ENCODE measurements at regions not wholly inside any gene's neighbourhood (a gene's known extent, or its start where the extent isn't known, plus 50 kb on each side); places are given as distances from the start of the nearest gene placed in this dataset.
A peak's percentile ranks its signal among the peaks of the same experiment; 100 is the strongest.
"Not testable (repeated sequence)": the region's sequence is repeated elsewhere in the genome, so short reads cannot be mapped to it uniquely, and the experiment has no call there.

DNA sequence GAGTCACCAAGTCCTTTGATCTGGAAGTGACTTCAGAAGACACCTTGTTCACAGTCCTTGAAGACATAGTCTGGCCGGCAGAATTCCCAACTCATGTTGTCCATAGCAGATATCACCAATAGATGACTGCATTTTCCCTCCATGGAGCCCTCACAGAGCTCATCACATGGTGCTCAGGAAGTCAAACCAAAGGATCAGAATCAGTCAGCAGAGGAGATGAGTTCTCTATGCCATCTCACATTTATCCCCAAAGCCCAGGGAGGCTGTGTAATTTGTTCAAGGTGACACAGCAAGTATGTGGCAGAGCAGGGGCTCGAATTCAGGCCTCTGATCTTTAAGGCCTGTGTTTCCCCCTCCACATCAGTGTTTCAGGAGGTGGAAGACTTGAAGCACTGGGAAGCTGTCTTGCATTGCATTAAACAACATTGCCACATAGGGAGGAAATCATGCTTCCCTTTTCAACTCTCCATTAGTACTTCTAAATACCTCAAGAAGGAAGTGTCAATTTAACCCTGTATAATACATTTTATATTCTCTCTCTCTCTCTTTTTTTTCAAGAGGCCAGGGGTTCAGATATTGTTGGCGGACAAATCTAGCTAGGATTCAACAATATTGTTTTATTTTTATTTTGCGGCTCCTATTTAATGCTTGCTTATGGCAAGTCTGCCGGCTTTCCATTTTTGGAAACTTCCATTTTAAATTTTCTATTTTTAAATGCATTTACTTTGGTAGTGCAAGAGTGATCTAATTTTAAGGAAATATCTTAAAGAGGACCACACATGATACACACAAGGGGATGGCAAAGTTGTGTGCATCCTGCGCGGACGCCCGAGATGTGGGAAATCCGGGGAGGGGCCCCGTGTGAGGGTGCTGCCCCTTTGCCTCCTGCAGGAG, 61.9 kb downstream of the NPIPB5 start:
- intact Hi-C loops (cut with DNase I); DNase-seq: not testable (repeated sequence)
- ATAC-seq (ENCODE audit: poor library complexity) = peak; percentile 72

DNA sequence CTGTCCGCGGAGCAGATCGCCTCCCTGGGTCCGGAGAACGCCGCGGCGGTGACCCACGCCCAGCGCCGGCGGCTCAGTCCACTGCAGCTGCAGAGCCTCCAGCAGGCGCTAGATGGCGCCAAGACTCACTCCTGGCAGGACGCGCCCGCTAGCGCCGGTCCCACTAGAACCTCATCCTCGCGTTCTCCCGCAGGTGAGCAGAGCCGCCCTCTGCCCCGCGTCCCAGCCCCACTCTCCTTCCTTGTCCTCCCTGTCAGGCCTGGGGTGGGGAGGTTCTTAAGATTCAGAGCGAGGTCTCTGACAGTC, 62.5 kb downstream of the NPIPB5 start:
- intact Hi-C loops (cut with DNase I); DNase-seq: not testable (repeated sequence)
- ATAC-seq (ENCODE audit: poor library complexity) = peak; percentile 98

DNA sequence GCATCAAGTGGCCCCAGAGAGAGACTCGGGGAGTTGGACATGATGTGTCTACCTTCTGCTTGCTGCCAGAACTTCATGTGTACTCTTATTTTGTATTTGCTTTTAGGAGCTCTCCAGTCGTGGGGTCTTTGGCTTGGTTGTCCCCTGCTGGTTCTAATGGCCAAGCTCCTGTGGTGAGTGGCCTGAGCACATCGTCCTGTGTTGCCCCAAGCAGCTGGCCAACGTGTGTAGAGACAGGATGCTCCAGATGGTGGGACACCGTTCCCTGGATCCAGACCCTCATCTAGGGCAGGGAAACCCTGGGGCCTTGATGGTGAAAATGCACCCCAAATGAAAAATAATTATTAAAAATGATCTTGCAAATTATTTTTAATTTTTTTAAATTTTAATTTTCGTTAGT, 65.8 kb downstream of the NPIPB5 start:
- peak; percentile 37 for DNase-seq
- ATAC-seq (ENCODE audit: poor library complexity); intact Hi-C loops (cut with DNase I): not testable (repeated sequence)

DNA sequence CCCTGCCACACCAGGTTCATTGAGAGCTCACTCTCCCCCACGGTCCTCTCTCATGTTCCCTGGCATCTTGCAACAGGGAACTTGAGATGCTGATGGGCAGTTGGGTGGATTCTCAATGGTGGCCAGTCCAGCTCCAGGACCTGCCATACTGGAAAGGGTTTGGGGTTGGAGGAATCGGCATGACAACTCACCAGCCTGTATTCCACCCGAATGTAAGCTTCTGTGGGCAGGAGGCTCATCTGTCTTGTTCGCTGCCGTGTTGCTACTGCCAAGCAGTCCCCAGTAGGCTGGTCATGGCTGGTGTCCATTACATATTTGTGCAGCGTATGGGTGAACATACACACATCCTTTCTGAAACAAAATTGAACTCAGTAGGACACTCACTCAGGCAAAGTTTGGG, 72.5 kb downstream of the NPIPB5 start:
- DNase-seq; ATAC-seq (ENCODE audit: poor library complexity); intact Hi-C loops (cut with DNase I): not testable (repeated sequence)

DNA sequence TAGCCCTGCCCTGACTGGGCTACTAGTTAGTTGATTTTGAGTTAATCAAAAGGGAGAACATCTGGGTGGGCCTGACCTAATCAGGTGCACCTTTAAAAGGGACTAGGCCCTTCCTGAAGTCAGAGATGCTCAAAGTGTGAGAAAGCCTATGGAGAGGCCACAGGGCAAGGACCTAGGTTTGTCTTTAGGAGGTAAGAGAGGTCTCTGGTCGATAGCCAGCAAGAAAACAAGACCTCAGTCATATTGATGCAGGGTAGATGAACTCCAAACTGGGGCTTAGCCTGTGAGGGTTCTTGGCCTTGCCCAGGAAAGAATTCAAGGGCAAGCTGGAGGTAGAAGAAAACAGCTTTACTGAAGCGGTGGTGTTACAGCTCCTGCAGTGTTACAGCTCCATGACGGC, 73.8 kb downstream of the NPIPB5 start:
- DNase-seq; ATAC-seq (ENCODE audit: poor library complexity); intact Hi-C loops (cut with DNase I): not testable (repeated sequence)

DNA sequence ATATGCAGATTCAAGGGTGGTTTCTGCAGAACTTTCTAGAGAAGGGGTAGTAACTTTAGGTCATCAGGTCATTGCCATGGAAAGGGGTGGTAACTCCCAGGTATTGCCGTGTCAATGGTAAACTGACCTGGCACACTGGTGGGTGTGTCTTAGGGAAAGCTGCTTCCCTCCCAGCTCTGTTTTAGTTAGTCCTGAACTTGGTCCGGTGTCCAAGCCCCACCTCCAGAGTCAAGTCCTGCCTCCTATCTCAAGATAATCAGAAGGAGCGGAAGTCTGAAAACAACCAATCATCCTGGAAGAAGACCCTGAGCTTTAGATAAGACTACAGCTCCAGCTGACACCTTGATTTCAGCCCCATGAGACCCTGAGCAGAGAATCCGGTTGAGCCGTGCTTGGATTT, 74.2 kb downstream of the NPIPB5 start:
- ATAC-seq (ENCODE audit: poor library complexity); intact Hi-C loops (cut with DNase I); DNase-seq: not testable (repeated sequence)

DNA sequence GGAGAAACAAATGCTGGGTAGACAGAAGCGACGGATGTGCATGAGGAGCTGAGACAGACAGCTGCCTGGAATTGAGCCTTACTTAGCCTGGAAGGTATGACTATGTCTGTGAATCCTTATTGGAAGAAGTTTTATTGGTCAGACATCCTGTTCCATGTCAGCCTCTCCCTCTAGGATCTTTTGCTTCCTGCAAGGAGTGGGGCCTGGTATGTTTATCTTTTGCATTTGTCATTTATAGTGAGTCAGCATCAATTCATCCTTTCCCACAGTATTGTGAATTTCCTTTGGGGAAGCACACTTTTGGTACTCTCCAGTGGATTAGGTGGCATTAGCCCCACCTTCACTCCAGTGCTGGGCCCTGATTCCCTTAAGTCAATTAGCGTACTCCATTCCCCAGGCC, 74.7 kb downstream of the NPIPB5 start:
- intact Hi-C loops (cut with DNase I); DNase-seq; ATAC-seq (ENCODE audit: poor library complexity): not testable (repeated sequence)

DNA sequence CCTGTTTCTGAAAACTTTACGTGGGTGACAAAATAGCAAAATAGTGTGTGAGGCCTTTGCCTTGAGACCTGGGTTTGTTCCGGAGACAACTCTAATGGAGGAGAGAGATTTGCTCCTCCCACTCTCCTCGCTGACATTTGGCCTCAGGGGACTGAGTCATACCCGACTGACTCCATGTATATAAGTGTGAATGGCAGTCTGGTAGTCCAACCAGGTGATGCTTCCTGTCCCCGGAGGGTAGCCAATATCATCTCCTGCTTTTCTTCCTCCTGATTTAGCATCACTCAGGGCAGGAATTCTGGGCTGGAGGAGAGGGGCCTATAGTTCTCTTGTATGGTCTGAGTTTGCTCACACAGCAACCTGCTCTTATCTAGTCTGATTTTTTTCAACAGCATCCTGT, 76.0 kb downstream of the NPIPB5 start:
- ATAC-seq (ENCODE audit: poor library complexity); intact Hi-C loops (cut with DNase I); DNase-seq: not testable (repeated sequence)

DNA sequence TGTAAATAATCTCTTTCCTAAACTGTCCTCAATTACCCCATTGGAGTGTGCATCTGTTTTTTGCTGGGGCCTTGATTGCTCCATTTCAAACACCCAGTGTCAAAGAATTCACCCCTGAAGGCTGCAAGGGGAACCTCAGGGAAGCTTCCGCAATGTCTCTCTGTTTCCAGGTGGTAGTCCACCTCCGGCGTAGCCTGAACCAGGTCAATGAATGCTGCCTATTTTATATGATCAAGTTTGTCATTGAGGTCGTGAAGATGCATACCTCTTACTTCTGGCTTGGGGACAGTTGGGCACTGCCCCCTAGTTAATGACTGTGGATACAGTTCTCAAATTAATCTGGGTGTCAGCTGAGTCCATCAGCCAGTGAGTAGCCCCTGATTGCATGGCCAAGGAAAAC, 79.1 kb downstream of the NPIPB5 start:
- DNase-seq; intact Hi-C loops (cut with DNase I); ATAC-seq (ENCODE audit: poor library complexity): not testable (repeated sequence)

DNA sequence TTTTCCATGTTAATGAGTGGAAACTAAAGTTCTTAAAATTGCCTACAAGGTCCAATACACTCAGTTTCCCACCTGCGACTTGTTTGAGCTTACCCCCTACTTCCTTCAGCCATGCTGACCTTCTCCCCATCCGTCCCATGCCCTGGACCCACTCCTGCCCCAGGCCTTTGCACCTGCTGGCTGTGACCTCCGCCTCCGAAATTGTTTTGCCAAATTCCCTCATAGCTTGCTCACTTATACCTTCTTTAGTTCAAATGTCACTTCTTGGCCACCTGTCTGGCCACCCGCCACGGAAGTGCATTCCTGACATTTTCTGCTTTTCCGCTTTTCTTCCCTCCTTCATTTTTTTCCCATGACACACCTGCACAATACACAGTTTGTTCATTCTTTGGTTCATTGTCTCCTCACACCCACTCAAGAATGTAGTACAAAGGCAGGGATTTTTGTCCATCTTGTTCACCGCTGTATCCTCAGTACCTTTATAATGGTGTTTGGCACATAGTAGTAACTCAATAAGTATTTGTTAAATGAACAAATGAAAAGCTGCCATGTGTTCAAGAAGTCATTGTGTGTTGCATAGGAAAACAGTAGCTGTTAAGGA, 85.9 kb downstream of the NPIPB5 start:
- ATAC-seq (ENCODE audit: poor library complexity); intact Hi-C loops (cut with DNase I): not testable (repeated sequence)

DNA sequence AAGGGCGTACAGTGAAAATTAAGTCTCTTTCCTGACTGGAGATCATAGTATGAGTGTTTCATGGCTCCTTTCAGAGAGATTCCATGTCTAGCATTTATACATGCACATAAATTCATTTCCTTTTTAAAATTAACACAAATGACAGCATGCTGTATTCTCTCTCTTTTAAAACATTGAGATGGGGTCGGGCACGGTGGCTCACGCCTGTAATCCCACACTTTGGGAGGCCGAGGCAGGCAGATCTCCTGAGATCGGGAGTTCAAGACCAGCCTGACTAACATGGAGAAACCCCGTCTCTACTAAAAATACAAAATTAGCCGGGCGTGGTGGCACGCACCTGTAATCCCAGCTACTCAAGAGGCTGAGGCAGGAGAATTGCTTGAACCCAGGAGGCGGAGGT, 93.1 kb downstream of the NPIPB5 start:
- DNase-seq; intact Hi-C loops (cut with DNase I); ATAC-seq (ENCODE audit: poor library complexity): not testable (repeated sequence)

More for the DNA sequence above, 85.9 kb downstream of the NPIPB5 start:
- not testable (repeated sequence) for DNase-seq

DNA sequence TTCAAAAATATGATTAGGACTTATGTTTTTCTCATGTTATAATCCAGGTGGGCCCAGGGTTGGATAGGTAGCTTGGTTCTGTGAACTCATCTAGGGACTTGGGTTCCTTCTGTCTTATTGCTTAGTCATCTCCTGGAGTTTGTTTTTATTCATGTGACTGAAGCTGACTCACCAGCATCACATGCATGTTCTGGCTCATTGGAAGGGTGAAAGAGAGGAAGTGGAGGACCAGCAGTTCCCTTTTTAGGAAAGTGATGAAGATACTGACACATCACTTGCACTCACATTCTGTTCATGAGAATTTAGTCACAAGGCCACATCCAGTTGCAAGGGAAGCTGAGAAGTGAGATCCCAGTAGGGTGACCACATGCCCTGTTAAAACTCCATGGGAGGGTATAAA, 95.9 kb downstream of the NPIPB5 start:
- DNase-seq; intact Hi-C loops (cut with DNase I): not testable (repeated sequence)
- peak; percentile 84 for ATAC-seq (ENCODE audit: poor library complexity)

DNA sequence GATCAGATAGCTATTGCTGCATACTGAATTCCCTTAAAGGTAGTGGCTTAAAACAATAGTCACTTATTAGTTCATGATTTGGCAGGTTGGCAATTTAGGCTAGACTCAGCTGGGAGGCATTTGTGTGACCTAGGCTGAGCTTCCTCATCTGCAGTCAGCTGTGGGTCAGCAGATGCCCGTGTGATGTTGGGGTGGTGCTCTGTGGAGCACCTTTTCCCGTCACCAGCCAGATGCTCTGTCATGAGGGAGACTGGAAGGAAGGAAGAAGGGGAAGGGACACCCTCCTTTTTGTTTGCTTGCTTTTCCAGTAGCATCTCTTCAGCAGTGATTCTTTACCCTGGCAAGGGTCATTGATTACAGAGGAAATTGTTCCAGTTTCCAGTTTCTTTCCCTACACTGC, 99.1 kb downstream of the NPIPB5 start:
- ATAC-seq (ENCODE audit: poor library complexity); DNase-seq; intact Hi-C loops (cut with DNase I): not testable (repeated sequence)

DNA sequence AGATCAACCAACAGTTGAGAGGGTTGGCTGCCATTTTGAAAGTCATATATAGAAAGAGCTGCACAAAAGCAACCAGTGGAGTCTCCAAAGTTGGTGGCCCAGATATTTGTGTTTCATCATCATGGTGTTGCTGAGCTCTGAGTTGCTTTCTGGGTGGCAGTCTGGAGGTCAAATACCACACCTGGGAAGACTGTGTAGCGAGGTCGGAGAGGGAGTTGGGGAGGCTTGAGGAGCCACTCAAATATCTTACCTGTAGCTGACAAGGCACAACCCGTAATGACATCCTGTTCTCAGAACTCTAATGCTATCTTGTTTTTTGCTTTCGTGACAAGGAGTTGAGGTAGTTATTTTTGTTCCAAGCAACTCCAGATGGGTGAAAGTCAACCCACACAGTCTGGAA, 100.4 kb downstream of the NPIPB5 start:
- intact Hi-C loops (cut with DNase I); ATAC-seq (ENCODE audit: poor library complexity); DNase-seq: not testable (repeated sequence)

DNA sequence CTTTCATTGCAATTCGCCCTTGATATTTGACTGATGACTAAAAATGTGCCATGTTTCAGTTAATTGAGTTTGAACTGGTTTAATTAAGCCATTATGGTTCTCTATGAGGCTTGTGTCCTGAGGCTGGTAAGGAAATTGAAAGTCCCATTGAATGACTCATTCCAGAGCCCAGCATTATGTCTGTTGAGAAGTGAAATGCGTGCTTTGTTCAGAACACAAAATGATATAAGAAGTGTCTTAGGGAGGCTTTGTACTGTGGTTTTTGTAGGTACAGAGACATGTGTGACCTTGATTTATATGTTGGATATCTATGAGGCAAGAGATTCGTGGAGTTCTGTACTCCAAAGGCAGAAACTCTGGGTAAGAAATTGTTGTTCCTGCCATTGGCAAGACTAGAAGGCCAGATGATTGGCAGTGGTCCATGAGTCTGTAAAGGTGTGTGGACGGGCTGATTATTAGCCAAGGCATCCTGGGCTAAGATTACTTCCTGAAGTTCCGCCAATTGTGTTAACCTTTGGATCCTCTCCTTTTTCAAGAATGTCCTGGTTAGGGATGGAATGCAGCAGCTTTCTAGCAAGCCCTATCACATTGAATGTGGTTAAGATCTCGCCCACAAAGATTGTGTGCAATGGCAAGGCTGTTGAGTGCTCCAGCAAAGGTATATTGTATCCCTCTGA, 103.7 kb downstream of the NPIPB5 start:
- intact Hi-C loops (cut with DNase I) = no loop called here
- ATAC-seq (ENCODE audit: poor library complexity) = no peak
- DNase-seq = no peak

DNA sequence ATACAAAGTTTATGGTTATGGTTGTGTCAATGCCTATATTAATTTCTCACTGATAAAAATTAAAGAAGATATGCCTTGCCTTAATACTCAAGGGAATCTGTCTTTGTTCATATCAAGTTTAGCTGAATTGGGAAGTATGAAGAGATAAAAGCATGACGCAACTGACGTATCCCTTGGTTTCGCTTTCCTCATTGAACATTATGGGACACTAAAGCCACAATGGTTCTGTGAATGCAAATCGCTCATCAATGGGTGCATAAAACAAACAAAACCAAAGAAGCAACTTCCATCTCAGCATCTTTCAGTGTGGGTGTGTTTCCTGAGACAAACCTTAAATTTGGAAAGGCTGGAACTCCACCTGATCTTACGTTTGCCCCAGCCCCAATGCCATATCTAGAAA, 108.2 kb downstream of the NPIPB5 start:
- DNase-seq = no peak
- ATAC-seq (ENCODE audit: poor library complexity) = no peak
- intact Hi-C loops (cut with DNase I) = no loop called here

DNA sequence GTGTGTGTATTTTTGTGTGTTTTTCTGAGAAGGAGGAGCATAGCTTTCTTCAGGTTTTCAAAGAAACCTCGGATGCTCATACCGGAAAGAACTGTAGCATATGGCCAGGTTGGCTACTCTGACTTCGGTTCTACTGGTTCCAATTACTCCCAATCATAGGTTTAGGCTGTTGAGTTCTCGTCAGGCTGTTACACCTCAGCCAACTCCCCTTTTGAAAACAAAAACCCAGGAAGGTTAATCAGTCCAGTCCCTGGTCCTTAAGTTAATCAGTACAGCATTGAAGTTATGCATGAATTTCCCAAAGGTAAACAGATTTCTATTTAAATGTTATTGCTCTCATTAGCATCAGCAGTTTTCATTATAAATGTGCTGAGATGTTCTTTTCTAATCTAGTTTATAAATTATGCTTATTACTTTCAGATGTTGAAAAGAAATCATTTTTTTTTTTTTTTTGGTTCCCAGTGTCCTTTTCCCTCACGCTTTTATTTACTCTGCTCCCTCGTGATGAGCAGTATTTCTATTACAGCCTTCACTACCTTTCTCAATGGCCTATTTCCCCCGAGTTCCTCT, 111.0 kb downstream of the NPIPB5 start:
- intact Hi-C loops (cut with DNase I) = no loop called here
- ATAC-seq (ENCODE audit: poor library complexity) (no peak), DNase-seq (no peak)

DNA sequence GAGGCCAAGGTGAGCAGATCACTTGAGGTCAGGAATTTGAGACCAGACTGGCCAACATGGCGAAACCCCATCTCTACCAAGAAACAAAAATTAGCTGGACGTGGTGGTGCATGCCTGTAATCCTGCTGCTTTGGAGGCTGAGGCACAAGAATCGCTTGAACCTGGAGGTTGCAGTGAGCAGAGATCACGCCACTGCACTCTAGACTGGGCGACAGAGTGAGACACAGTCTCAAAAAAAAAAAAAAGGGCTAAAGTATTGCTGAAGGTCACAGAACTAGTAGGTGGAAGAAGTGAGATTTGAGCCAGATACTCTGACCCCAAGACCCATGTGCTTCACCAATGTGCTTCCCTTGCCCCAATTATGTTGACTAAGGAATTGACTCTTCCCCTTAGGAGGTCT, 112.0 kb downstream of the NPIPB5 start:
- intact Hi-C loops (cut with DNase I) = no loop called here
- no peak for ATAC-seq (ENCODE audit: poor library complexity)
- no peak for DNase-seq

DNA sequence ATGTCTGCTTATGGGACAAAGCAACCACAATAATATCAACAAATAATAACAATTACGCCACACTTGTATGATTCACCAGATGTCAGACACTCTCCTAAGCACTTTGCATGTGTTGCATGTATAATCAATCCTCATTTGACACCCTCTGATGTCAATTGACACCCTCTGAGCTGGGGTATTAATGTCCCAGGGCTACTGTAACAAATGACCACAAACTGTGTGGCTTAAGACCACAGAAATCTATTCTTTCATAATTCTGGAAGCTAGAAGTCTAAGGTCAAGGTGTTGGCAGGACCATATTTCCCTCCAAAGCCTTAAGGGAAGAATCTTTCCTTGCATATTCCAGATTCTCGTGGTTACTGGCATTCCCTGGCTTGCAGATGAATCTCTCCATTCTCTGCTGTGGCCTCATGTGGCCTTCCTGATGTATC, 112.7 kb downstream of the NPIPB5 start:
- DNase-seq = no peak
- no peak for ATAC-seq (ENCODE audit: poor library complexity)
- intact Hi-C loops (cut with DNase I) = no loop called here

Data from Right ventricle myocardium superior (tissue), 1 donor.